NCI-H446 treated with DMSO at 0.1 percent for 48 hours (cell line): ENCODE measurements at regions not wholly inside any gene's neighbourhood (a gene's known extent, or its start where the extent isn't known, plus 50 kb on each side); places are given as distances from the start of the nearest gene placed in this dataset.
"Not testable (repeated sequence)": the region's sequence is repeated elsewhere in the genome, so short reads cannot be mapped to it uniquely, and the experiment has no call there.

Experiments
- DNase-seq: peaks from one replicate; lab custom pipeline; 2025; lab: John Stamatoyannopoulos, UW

GRCh38 chr13:90793261-90793820 lies 554.1 kb upstream of the MIR17HG start:
- DNase-seq = no peak

DNA sequence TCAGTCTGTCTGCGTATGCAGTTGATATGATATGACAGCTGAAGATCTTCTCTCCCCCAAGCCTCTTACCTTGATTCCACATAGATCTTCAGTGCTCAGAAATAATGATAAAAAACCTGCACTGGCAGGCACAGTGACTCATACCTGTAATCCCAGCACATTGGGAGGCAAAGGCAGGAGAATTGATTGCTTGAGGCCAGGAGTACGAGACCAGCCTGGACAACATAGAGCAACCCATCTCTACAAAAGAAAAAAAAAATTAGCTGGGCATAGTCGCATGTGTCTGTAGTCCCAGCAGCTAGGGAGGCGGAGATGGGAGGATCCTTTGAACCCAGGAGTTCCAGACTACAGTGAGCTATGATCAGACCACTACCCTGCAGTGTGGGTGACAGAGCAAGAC lies 551.0 kb upstream of the MIR17HG start:
- DNase-seq = no peak

- DNase-seq = no peak
Observed at GRCh38 chr13:90797335-90797734, 550.2 kb upstream of the MIR17HG start.

- no peak for DNase-seq
Observed at GRCh38 chr13:90798381-90798780, 549.1 kb upstream of the MIR17HG start.

GRCh38 chr13:90800082-90800746 lies 547.3 kb upstream of the MIR17HG start:
- no peak for DNase-seq

DNA sequence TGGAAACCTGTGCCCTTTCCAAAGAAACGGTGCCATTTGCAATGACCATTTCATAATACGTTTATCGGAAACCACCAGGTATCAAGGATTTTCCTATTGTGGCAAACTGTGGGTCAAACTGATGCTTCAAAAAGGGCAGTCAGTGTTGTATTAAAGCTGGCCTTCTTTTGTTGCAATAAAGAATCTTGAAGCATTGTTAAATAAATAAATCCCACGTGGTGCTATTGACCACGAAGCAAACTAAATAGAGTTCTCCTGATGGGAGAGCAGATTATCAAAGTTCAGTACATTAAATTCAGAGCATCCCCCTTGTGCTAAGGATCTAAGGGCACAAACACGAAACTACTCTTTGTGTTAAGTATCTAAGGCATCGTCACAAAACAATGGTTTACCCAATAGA lies 545.9 kb upstream of the MIR17HG start:
- no peak for DNase-seq

DNA sequence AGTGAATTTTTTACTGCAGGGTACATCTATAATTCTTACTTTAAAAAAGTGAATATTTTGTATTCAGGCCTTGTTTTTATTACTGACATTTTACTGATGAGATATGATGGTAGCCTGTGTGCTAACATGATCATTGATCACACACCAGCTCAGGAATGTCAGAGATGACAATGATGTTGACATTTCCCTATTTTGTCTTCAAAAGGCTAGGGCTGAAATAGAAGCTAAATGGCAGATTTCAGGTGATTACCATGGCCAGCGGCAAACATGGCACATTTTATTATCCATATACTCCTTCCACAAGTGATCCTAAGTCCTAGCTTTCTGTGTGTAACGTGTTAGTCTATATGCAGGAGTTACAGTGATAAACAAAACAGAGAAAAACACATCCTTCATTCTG lies 544.3 kb upstream of the MIR17HG start:
- no peak for DNase-seq

GRCh38 chr13:90806016-90806615 lies 541.4 kb upstream of the MIR17HG start:
- DNase-seq = no peak

DNA sequence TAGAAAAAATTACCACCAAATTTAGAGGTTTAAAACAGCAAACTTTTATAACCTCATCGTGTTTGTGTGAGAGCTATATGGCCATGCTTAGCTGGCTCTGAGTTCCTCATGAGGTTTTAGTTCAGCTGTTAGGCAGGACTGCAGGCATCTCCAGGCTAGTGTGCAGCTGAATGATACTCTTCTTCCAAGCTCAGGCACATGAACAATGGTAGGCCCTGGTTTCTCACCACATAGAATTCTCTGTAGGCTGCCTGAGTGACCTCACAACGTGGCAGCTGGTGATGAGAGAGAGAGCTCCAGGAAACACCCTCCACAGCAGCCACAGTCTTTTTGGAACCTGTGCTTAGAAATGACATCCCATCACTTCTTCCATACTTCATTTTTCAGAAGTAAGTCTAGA lies 540.6 kb upstream of the MIR17HG start:
- no peak for DNase-seq

GRCh38 chr13:90808838-90809237 lies 538.6 kb upstream of the MIR17HG start:
- DNase-seq = no peak

- no peak for DNase-seq
Observed at GRCh38 chr13:90824032-90824431, 523.5 kb upstream of the MIR17HG start.

- no peak for DNase-seq
Observed at GRCh38 chr13:90826688-90827087, 520.8 kb upstream of the MIR17HG start.

GRCh38 chr13:90830782-90831181 lies 516.7 kb upstream of the MIR17HG start:
- DNase-seq = no peak

DNA sequence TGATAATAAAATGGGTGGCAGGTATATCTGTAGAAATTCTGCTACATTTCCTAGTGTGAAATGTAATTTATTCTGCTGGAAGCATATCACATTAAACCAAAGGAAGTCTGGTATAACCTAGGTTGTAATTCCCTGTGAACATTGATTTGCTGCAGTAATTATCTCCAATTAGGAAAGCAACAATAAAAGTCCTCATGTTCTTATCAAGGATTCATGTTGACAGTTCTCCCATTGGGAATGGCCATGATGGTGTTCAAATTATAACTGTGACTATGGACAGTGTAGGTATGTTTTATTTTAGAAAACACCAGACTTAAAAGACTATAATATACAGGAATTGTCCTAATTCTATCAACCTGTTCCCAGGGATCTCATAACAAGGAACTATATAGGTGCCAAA lies 513.5 kb upstream of the MIR17HG start:
- DNase-seq = no peak

DNA sequence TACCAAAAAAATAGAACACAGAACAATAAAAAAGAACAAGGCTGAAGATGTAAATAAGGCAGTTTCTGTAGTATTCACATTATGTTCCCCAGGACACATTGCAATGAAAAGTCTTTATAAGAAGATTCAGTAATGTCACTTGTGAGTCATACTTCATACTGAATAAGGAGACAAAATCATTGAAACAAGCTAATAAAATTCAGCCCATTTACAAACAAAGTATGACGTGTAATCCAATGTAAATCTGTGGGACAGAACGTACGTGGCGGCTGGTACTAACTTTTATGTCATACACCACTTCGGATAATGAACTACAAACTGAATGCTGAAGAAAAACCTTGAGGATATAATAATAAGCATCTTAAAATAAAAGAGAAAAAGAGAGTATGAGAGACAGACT lies 512.8 kb upstream of the MIR17HG start:
- DNase-seq = no peak

DNA sequence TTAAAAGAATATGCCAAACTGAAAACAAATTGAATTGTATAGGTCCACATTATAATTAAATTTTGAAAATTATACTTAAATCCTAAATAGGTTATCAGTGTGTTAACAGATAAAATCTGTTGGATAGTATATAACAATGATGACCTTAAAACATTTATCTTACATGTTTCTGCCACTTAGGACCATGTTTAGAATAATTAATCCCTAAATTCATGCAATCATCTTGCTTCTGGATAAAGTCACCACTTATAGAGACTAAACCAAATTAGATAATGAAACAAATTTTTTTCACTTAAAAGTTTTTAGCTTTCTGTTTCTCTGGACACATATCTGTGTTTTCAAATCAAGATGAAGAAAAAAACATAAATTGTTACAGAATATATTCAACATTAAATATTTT lies 511.7 kb upstream of the MIR17HG start:
- DNase-seq = no peak

DNA sequence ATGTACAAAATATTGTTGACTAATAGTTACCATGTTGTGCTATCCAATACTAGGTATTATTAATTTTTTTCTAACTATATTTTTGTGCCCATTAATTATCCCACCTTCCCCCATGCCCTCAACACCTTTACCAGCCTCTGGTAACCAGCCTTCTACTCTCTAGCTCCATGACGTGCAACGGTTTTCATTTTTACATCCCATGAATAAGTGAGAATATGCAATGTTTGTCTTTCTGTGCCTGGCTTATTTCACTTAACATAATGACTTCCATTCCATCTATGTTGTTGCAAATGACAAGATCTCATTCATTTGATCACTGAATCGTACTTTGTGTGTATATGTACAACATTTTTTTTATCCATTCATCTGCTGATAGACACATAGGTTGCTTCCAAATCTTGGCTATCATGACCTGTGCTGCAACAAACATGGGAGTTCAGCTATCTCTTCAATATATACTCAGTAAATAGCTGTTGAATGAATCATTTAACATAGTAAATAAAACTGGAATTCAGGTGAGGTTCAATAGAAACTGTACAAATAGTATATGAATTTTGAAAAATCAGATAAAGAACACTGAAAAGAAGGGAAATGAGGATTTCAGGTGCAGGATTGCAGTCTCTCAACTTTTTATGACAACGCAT lies 509.0 kb upstream of the MIR17HG start:
- DNase-seq = no peak

DNA sequence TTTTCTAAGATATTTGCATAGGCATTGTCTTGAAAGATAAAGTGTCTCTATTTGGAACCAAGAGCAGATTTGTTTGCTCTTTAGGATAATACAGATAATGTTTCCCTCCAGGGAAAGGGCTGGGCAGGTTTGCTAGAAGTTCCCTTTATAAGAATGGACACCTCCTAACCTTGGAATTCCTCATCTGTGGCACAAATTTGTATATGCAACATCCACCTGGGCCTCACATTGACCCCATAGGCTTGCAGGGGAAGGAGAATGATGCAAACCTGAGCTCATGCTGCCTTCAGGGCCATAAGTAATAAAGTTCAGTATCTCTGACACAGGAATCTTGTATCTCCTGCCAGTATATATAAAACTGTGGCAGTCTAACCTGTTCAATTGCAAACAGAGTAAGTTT lies 508.4 kb upstream of the MIR17HG start:
- no peak for DNase-seq

- no peak for DNase-seq
Observed at GRCh38 chr13:90846936-90847335, 500.6 kb upstream of the MIR17HG start.

GRCh38 chr13:90853666-90854065 lies 493.8 kb upstream of the MIR17HG start:
- not testable (repeated sequence) for DNase-seq

DNA sequence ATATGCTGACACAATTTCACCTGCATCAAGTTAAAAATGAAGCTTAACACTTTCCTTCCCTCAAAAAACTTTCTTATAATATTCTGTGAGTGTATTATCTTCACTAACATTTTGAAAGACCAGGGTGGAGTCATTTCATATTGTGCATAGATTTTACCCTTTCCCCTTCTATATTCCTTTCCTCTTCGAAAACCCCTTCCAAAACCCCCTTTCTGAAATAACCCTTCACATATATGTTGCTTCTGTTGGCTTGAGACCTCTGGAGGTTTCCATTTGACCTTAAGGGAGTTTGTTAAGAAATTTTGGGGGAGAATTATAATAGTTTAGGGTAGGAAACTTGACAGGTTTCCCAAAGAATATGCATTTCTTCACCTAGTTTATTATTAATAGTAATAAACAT lies 489.6 kb upstream of the MIR17HG start:
- no peak for DNase-seq

- DNase-seq = no peak
Observed at GRCh38 chr13:90866006-90866405, 481.5 kb upstream of the MIR17HG start.

DNA sequence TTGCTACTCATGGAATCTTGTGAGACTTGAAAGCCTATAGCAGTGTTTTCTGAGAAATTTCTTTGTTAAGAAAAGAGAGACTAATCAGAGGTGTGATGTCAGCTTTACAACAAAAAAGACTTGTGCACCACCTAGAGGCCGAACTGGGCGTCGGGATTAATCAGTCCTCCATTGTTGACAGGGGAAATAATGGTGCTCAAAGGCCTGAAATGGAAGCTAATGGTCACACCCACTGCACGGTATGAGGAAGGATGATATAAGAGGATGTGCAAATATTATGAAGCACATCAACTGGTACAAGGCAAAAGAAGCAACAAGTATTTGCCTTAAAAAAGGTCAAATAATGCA lies 480.2 kb upstream of the MIR17HG start:
- DNase-seq = peak; percentile 2
